ENCODE measurements at regions not wholly inside any gene's neighbourhood (a gene's known extent, or its start where the extent isn't known, plus 50 kb on each side); places are given as distances from the start of the nearest gene placed in this dataset.

DNA sequence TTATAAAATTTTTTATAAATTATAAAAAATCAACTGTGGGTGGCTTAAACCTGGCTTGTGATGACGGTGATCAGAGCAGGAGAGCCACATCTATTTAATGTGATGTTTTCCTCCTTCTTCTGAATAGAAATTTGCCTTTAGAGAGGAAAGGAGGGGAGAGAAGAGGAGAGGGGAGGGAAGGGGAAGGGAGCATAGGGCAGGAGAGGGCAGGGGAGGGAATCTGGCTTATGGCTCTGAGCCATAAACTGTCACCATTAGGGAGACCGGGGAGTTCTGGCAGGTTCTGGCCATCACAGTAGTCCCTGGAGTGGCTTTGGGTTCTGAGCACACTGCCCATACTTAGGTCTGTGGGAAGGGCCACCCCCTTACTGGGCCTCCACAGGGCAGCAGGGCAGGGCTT is 167.8 kb downstream of the ENGASE start:
- TF ChIP-seq, protein P1, sequence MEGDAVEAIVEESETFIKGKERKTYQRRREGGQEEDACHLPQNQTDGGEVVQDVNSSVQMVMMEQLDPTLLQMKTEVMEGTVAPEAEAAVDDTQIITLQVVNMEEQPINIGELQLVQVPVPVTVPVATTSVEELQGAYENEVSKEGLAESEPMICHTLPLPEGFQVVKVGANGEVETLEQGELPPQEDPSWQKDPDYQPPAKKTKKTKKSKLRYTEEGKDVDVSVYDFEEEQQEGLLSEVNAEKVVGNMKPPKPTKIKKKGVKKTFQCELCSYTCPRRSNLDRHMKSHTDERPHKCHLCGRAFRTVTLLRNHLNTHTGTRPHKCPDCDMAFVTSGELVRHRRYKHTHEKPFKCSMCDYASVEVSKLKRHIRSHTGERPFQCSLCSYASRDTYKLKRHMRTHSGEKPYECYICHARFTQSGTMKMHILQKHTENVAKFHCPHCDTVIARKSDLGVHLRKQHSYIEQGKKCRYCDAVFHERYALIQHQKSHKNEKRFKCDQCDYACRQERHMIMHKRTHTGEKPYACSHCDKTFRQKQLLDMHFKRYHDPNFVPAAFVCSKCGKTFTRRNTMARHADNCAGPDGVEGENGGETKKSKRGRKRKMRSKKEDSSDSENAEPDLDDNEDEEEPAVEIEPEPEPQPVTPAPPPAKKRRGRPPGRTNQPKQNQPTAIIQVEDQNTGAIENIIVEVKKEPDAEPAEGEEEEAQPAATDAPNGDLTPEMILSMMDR (IDR thresholded peaks at IDR 0.05 in 2 of 3, conservative IDR thresholded peaks at IDR 0.05 in 1 of 3; ENCODE audit: borderline replicate concordance in 1 of 3, insufficient read depth in 1 of 3, low read depth in 2 of 3, low read length in 2 of 3): no peak
- TF ChIP-seq RAD21 (IDR thresholded peaks at IDR 0.05; ENCODE audit: low read depth) (no peak), JUND (IDR thresholded peaks at IDR 0.05) (no peak), CEBPB (IDR thresholded peaks at IDR 0.05; ENCODE audit: low read depth) (no peak), POLR2A (IDR thresholded peaks at IDR 0.05; ENCODE audit: borderline replicate concordance, extremely low read depth, insufficient read depth, insufficient read length) (no peak), SP1 (IDR thresholded peaks at IDR 0.05; ENCODE audit: low read depth) (no peak), EZH2phosphoT487 (IDR thresholded peaks at IDR 0.05; ENCODE audit: borderline replicate concordance) (no peak), SRF (IDR thresholded peaks at IDR 0.05; ENCODE audit: low read depth) (no peak), EZH2 (IDR thresholded peaks at IDR 0.05) (no peak), POLR2AphosphoS5 (IDR thresholded peaks at IDR 0.05; ENCODE audit: low read depth, low read length) (no peak)
- TF ChIP-seq, protein P2, sequence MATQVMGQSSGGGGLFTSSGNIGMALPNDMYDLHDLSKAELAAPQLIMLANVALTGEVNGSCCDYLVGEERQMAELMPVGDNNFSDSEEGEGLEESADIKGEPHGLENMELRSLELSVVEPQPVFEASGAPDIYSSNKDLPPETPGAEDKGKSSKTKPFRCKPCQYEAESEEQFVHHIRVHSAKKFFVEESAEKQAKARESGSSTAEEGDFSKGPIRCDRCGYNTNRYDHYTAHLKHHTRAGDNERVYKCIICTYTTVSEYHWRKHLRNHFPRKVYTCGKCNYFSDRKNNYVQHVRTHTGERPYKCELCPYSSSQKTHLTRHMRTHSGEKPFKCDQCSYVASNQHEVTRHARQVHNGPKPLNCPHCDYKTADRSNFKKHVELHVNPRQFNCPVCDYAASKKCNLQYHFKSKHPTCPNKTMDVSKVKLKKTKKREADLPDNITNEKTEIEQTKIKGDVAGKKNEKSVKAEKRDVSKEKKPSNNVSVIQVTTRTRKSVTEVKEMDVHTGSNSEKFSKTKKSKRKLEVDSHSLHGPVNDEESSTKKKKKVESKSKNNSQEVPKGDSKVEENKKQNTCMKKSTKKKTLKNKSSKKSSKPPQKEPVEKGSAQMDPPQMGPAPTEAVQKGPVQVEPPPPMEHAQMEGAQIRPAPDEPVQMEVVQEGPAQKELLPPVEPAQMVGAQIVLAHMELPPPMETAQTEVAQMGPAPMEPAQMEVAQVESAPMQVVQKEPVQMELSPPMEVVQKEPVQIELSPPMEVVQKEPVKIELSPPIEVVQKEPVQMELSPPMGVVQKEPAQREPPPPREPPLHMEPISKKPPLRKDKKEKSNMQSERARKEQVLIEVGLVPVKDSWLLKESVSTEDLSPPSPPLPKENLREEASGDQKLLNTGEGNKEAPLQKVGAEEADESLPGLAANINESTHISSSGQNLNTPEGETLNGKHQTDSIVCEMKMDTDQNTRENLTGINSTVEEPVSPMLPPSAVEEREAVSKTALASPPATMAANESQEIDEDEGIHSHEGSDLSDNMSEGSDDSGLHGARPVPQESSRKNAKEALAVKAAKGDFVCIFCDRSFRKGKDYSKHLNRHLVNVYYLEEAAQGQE (IDR thresholded peaks at IDR 0.05; ENCODE audit: low read depth): no peak
- TF ChIP-seq, protein P3, sequence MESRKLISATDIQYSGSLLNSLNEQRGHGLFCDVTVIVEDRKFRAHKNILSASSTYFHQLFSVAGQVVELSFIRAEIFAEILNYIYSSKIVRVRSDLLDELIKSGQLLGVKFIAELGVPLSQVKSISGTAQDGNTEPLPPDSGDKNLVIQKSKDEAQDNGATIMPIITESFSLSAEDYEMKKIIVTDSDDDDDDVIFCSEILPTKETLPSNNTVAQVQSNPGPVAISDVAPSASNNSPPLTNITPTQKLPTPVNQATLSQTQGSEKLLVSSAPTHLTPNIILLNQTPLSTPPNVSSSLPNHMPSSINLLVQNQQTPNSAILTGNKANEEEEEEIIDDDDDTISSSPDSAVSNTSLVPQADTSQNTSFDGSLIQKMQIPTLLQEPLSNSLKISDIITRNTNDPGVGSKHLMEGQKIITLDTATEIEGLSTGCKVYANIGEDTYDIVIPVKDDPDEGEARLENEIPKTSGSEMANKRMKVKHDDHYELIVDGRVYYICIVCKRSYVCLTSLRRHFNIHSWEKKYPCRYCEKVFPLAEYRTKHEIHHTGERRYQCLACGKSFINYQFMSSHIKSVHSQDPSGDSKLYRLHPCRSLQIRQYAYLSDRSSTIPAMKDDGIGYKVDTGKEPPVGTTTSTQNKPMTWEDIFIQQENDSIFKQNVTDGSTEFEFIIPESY (IDR thresholded peaks at IDR 0.05; ENCODE audit: extremely low read depth, insufficient replicate concordance, low read length): no peak
